ENCODE measurements at regions not wholly inside any gene's neighbourhood (a gene's known extent, or its start where the extent isn't known, plus 50 kb on each side); places are given as distances from the start of the nearest gene placed in this dataset.

DNA sequence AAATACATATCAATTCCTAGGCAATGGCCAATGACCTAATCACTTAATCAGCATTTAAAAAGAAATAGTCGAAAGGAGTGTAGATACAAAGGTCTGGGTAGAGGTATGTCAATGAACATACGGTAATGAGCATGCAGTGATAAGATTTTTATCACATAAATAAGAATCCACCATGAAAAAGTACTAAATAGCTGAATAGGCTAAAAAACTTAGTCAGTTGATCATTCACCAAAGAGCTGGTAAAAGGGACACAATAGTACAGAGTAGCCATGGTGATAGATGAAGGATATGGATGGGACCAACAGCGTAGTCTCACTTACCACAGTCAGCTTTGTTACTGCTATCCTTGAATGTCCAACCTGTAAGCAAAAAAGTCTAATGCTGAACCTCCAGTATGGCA, 1018.6 kb upstream of the EYS start:
- TF ChIP-seq FOSL2 (IDR thresholded peaks at IDR 0.05): no peak
- no peak for TF ChIP-seq FOSL2 (CRISPR knock-in tag; IDR thresholded peaks at IDR 0.05)
- TF ChIP-seq MAFK (IDR thresholded peaks at IDR 0.05; ENCODE audit: partially characterized antibody): peak; percentile 35
- Histone ChIP-seq H3K4me1 (no peaks in the 10 kb centered on the region), H3K4me2 (no peak overlapping the region), H3K4me3 (no peak overlapping the region), H3K27ac (no peak overlapping the region), H3K9me3 (no peaks in the 10 kb centered on the region)
- 21% methylated on average over 3 of the region's 3 CpGs for WGBS (ENCODE audit: missing lambda C conversion rate)
- FAIRE-seq (no peak), ATAC-seq (no peak), DNase-seq (ENCODE audit: low read depth in 1 of 2, low spot score in 1 of 2) (no peak)
- ChIA-PET POLR2A (no interaction called here), CTCF (no interaction called here)

DNA sequence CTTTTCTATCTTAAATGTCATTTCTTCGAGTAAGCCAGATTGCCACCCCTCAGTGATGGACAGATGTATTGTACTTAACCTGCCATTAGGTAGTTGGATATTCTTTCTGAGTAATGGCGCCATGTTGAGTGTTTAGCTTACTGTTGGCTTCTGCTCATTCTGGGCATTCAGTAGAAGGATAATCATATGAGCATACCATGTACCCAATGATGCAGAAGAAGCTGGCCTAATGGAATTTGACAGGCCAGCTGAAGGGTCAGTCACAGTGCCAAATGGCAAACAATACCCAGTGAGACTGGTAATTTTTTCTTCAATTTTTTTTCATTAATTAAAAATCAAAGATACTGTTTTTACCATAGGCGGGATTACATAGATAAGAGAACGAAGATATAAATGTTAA, 1010.8 kb upstream of the EYS start:
- ChIA-PET POLR2A (no interaction called here), CTCF (no interaction called here)
- ATAC-seq (no peak), DNase-seq (ENCODE audit: low read depth in 1 of 2, low spot score in 1 of 2) (no peak), FAIRE-seq (no peak)
- TF ChIP-seq KDM5A (IDR thresholded peaks at IDR 0.05) (no peak), POLR2A (IDR thresholded peaks at IDR 0.05; ENCODE audit: low read length) (no peak), RAD21 (conservative IDR thresholded peaks at IDR 0.05 in 1 of 2, IDR thresholded peaks at IDR 0.05 in 1 of 2) (no peak), CHD2 (IDR thresholded peaks at IDR 0.05; ENCODE audit: low read length, partially characterized antibody) (no peak), FOXS1 (CRISPR knock-in tag; IDR thresholded peaks at IDR 0.05) (no peak), BHLHE40 (IDR thresholded peaks at IDR 0.05; ENCODE audit: low read depth, low read length) (no peak), HOXA7 (CRISPR knock-in tag; IDR thresholded peaks at IDR 0.05) (no peak), CBX2 (IDR thresholded peaks at IDR 0.05; ENCODE audit: borderline replicate concordance, low read depth) (no peak)
- TF ChIP-seq, protein P1, sequence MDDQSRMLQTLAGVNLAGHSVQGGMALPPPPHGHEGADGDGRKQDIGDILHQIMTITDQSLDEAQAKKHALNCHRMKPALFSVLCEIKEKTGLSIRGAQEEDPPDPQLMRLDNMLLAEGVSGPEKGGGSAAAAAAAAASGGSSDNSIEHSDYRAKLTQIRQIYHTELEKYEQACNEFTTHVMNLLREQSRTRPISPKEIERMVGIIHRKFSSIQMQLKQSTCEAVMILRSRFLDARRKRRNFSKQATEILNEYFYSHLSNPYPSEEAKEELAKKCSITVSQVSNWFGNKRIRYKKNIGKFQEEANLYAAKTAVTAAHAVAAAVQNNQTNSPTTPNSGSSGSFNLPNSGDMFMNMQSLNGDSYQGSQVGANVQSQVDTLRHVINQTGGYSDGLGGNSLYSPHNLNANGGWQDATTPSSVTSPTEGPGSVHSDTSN (IDR thresholded peaks at IDR 0.05): no peak
- TF ChIP-seq, protein P2, sequence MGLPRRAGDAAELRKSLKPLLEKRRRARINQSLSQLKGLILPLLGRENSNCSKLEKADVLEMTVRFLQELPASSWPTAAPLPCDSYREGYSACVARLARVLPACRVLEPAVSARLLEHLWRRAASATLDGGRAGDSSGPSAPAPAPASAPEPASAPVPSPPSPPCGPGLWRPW (IDR thresholded peaks at IDR 0.05): no peak
- Histone ChIP-seq H3K9me3 (no peaks in the 10 kb centered on the region), H3K4me2 (no peak overlapping the region), H3K4me3 (no peak overlapping the region), H3K4me1 (no peaks in the 10 kb centered on the region), H3K27ac (no peak overlapping the region)
- 62% methylated on average over 4 of the region's 4 CpGs for WGBS (ENCODE audit: missing lambda C conversion rate)

DNA sequence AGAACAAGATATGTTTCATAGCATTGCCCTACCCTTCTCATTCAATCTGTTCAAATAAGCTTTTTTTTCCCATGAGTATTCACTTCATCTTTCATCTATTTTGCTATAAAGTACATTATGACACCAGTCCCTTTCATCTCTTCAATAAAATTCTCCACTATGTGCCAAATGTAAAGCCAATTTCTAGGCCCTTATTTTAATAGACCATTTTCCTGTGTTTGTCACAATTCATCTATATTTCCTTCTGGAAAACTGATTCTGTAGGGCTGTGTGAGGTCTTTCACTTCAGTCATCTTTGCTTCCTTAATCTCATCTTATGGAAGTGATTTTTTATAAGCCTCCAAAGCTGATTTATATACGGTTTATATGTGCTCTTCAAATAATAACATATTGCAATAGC, 992.4 kb upstream of the EYS start:
- 25% methylated on average over 1 of the region's 1 CpG for WGBS (ENCODE audit: missing lambda C conversion rate)
- no peak for DNase-seq (ENCODE audit: low read depth in 1 of 2, low spot score in 1 of 2)
- H3K4me3 ChIP-seq: no peak overlapping the region
- H3K9me3 ChIP-seq: no peaks in the 10 kb centered on the region
- H3K27ac ChIP-seq: no peak overlapping the region
- no peak for ATAC-seq
- ChIA-PET CTCF (no interaction called here), POLR2A (no interaction called here)
- H3K4me2 ChIP-seq: no peak overlapping the region
- no peaks in the 10 kb centered on the region for H3K4me1 ChIP-seq
- TF ChIP-seq FOSB (CRISPR knock-in tag; IDR thresholded peaks at IDR 0.05) (no peak), PHF8 (IDR thresholded peaks at IDR 0.05; ENCODE audit: borderline replicate concordance, low read depth) (no peak), CHD4 (IDR thresholded peaks at IDR 0.05; ENCODE audit: borderline replicate concordance) (no peak), EP300 (IDR thresholded peaks at IDR 0.05) (no peak), CHD2 (IDR thresholded peaks at IDR 0.05; ENCODE audit: low read length, partially characterized antibody) (no peak), KDM1A (IDR thresholded peaks at IDR 0.05; ENCODE audit: low read depth) (no peak), POLR2A (IDR thresholded peaks at IDR 0.05; ENCODE audit: low read length) (no peak), FOXS1 (CRISPR knock-in tag; IDR thresholded peaks at IDR 0.05) (no peak), MAZ (IDR thresholded peaks at IDR 0.05; ENCODE audit: borderline replicate concordance, low read depth, low read length) (no peak), POLR2AphosphoS2 (conservative IDR thresholded peaks at IDR 0.05; ENCODE audit: low read length) (no peak), RAD21 (conservative IDR thresholded peaks at IDR 0.05 in 1 of 2, IDR thresholded peaks at IDR 0.05 in 1 of 2) (no peak), CBX8 (IDR thresholded peaks at IDR 0.05) (no peak), HOXA7 (CRISPR knock-in tag; IDR thresholded peaks at IDR 0.05) (no peak), TP53 (CRISPR knock-in tag; IDR thresholded peaks at IDR 0.05) (no peak), HOXB5 (CRISPR knock-in tag; IDR thresholded peaks at IDR 0.05) (no peak)
- FAIRE-seq: no peak

DNA sequence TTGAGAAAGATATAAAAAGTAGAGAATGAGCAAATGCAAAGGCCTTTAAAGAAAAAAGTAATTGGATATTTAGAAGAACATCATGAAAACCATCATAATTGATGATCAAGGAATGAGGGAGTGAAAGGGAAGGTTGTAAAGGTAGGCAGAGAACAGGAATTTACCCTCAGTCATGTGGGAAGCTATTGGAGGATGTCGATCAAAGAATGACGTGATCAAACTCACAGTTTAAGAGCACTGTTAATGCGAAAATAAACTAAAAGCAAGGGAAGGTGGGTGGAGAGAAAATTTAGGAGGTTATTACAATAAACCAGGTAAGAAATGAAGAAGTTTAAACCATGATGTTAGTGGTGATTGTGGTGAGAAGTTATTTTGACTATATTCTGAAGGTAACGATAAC, 982.6 kb upstream of the EYS start:
- POLR2A ChIA-PET: no interaction called here
- Histone ChIP-seq H3K4me2 (no peak overlapping the region), H3K4me3 (no peak overlapping the region), H3K9me3 (no peaks in the 10 kb centered on the region), H3K27ac (no peak overlapping the region), H3K4me1 (no peaks in the 10 kb centered on the region)
- 56% methylated on average over 4 of the region's 4 CpGs for WGBS (ENCODE audit: missing lambda C conversion rate)
- no peak for DNase-seq (ENCODE audit: low read depth in 1 of 2, low spot score in 1 of 2)
- CTCF ChIA-PET: no interaction called here
- TF ChIP-seq, protein P3, sequence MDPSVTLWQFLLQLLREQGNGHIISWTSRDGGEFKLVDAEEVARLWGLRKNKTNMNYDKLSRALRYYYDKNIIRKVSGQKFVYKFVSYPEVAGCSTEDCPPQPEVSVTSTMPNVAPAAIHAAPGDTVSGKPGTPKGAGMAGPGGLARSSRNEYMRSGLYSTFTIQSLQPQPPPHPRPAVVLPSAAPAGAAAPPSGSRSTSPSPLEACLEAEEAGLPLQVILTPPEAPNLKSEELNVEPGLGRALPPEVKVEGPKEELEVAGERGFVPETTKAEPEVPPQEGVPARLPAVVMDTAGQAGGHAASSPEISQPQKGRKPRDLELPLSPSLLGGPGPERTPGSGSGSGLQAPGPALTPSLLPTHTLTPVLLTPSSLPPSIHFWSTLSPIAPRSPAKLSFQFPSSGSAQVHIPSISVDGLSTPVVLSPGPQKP (IDR thresholded peaks at IDR 0.05; ENCODE audit: low read depth, low read length): no peak
- no peak for FAIRE-seq
- no peak for ATAC-seq

Measured in A549 (cell line).